GM21447 (cell line): ENCODE measurements at regions not wholly inside any gene's neighbourhood (a gene's known extent, or its start where the extent isn't known, plus 50 kb on each side); places are given as distances from the start of the nearest gene placed in this dataset.

Experiments used
- ATAC-seq: cut with Tn5 transposase; IDR thresholded peaks from one replicate; pipeline ENCODE4 v1.9.1; 2021; ENCODE audit not compliant: unreplicated experiment

- no peak for ATAC-seq
Measured at GRCh38 chr7:21024485-21024867, 237.8 kb upstream of the SP8 start.

DNA sequence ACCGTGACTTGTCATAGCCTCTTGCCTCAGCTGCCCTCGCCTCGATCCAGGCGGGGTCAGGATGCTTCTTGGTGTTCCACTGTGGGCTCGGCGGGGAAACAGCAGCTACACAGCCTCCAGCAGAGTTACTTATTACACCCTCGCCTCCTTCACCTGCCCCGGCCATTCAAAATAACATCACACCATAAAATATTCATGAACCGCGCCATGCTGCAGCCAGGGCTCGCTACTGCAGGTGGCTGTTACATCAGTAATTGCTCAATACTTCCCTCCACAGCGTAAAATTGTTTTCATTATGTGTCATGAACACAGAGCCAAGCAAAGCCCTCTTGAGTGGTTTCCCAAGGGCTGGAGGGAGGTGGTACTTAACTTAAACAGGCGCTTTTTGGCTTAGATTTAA is 241.5 kb upstream of the SP8 start:
- no peak for ATAC-seq

- ATAC-seq = no peak
Measured at GRCh38 chr7:21028599-21028998, 241.9 kb upstream of the SP8 start.

- no peak for ATAC-seq
Measured at GRCh38 chr7:21029006-21029405, 242.3 kb upstream of the SP8 start.

GRCh38 chr7:21030237-21030871 is 243.7 kb upstream of the SP8 start:
- ATAC-seq = no peak

DNA sequence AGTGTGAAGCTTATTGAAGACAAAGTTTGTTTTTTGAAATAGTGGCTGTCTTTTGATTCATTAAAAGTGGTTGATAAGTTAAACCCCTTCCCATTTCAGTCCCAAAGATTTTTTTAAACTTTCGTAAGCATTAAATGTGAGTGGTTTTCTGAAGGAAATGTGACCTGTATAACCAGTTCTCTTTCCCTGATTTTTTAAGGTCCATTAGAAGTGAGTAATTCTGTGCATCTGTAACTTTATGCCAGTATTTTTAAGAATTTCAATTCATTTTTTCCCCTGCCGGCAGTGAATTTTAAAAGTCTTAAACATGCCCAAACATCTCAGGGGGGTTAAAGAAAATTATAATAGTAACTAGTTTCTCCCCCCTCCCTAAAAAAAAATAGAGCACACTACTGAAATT is 254.6 kb upstream of the SP8 start:
- no peak for ATAC-seq

DNA sequence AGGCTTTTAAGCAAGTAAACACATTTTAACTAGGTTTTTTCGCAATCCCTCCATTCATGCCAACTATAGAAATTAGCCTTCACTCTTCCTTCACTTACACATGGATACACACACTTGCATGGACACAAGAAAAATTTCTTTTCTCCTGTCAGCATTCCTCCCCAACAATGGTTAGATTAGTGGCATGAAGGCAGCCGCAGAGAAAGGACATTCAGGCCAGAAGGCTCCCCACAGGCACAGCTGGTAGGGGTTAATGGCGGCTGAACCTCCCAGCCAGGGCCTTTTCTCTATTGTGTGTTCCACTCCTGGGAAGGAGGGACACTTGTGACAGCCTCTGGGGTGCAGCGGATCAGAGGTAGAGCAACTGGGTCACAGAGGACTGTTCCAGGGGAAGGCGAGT is 255.0 kb upstream of the SP8 start:
- no peak for ATAC-seq

DNA sequence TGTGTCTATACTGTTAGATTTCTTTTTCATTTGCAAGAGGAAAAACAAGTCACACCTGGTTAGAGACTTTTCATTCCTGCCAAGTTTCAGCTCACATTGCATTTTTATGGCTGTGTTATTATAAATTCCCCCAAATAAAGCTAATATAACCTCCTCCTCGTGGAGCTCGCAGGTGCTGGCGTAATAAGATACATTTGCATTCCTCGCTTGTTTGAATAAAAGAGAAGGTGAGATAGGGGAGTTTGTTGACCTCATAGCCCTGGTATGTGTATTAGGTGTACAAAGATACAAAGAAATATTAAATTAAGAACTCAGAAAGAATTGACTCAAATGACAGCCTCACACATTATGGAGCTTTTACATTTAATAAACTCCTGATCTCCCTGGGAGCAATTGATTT is 257.7 kb upstream of the SP8 start:
- ATAC-seq = no peak

- ATAC-seq = no peak
Measured at GRCh38 chr7:21044913-21045568, 258.4 kb upstream of the SP8 start.

DNA sequence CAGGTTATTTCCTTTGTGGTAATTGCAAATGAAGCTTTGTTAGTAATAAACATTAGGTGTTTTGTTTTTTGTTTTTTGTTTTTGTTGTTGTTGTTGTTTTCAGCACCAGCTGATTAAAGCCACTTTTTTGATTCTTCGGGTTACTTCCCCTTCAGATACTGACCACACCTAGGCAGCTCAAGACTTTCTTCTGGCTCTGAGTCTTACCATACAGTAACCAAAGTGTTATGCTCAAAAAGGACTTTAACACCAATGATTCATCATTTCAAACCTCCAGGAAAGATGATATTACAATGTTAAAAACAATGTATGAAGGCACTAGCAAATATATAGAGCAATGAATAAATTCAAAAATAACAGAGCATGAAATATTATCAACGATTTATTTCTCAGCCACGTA is 265.2 kb upstream of the SP8 start:
- ATAC-seq = no peak

DNA sequence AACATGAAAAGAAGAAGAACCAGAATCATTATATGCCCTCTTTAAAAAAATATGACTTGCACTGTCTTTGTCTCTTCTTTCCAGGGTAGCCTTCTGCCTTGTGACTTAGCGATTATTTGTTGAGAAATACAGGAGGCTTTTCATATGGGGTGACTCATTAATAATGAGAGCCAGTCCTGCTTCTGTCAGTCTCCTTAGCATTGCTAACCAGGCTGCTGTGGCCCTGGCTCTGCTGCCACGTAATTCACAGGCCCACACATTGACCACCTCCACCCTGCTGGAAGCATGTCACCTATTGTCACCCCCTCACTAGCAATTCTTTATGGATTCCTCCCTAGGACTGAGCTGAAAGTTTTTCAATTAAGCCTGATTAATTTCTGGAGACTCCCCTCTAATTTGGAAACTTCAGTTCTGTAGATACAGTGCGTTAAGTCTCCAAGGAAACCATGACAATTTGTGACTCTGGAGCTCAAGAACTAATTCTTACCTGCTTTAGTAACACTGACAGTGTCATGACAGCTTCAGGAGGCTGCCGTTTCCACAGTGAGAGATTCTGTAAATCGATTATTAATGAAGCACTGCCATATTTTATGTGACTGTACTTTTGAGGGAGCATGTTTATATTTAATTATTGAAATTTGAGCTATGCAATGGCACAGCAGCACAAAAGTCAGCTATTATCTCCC is 267.9 kb upstream of the SP8 start:
- no peak for ATAC-seq

GRCh38 chr7:21059069-21059468 is 272.4 kb upstream of the SP8 start:
- no peak for ATAC-seq

DNA sequence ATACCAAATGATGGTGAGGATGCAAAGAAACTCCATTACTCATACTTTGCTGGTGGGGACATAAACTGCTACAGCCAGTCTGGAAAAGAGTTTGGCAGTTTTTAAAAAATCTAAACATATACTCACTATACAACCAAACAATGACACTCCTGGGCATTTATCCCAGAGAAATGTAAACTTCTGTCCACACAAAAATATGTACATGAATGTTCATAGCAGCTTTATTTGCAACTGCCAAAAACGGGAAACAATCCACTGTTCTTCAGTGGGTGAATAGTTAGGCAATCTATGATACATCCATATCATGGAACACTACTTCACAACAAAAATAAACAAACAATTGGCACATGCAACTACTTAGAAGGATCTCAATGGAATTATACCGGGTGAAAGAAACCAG is 276.4 kb upstream of the SP8 start:
- ATAC-seq = no peak

DNA sequence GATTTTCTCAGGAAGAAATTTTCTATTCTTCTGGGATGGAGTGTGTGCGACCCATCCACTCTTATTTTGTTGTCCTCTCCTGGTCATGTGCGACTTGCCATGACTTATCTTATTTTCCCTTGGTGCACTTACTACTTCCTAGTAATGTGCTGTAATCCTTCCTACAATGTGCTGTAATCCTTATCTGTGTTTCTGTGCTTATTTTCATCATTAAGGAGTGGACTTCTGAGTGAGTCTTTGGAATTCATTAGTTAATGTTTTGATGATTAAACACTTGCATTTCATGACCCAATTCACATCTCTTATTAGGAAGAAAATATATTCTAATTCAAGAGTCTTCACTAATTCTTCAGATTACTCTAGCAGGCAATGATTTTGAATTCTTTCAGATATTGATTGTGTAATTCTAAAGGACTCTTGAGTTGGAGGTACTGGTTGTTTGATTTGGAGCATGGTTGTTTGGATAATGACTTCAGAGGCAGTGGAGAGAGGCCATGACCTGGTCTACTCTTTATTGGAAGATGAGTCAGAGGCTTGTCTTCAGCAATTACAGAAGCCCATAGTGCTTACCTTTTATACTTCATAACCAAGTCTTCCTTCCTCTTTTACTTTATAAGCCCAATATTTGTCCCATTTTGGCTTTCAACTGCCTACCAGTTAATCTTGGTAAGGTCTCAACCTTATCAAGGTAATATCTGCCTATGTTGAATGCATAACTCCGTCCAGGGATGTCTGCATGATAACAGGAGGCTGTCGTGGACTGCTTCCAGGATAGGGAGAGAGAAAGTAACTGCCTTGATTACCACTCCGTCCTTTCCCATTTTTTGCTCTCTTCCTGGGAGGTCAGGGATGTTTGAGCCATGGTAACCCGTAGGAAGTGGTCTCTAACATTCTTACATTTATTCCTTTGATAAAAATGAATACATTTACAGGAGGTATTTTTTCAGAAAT is 278.3 kb upstream of the SP8 start:
- ATAC-seq = no peak

- no peak for ATAC-seq
Measured at GRCh38 chr7:21066221-21066620, 279.5 kb upstream of the SP8 start.

DNA sequence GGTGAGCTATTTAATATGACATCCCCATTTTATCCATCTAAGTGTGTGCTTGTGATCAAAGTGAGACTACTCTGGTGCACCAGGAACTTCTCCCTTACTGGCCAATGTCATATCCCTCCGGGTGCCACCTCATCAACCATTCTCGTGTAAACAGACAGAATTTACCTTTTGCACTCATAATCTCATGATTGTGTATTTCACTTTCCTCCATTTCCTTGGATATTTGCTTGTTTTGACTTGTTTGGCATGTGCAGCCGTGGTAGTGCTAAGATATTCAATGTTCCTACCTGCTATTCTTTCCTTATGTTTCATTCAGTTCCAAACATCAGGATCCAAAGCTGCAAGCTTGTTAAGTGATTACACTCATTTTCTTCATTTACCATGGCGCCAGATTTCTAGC is 280.5 kb upstream of the SP8 start:
- ATAC-seq = no peak

DNA sequence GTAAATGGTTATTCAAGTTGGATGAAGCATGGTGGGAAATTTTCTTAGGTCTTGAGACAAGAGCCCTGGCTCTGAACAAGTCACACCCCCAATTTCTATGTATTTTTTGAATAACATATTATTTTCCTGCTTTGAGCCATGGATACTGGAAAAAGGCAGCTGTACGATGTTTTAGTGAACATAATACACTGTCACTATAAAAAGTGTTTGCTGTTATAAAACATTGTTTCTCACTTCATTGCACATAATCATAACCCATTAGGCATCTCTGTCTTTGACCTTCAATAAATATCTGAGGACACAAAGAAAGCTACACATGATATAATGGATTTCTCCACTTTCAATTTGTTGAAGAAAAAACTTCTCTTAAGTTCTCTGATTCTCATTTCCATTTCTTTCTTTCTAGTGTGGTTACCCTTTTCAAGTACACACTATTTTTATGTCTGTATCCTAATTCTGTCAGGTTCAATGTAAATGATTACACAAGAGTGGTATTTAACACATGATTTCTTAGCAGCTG is 283.9 kb upstream of the SP8 start:
- no peak for ATAC-seq

DNA sequence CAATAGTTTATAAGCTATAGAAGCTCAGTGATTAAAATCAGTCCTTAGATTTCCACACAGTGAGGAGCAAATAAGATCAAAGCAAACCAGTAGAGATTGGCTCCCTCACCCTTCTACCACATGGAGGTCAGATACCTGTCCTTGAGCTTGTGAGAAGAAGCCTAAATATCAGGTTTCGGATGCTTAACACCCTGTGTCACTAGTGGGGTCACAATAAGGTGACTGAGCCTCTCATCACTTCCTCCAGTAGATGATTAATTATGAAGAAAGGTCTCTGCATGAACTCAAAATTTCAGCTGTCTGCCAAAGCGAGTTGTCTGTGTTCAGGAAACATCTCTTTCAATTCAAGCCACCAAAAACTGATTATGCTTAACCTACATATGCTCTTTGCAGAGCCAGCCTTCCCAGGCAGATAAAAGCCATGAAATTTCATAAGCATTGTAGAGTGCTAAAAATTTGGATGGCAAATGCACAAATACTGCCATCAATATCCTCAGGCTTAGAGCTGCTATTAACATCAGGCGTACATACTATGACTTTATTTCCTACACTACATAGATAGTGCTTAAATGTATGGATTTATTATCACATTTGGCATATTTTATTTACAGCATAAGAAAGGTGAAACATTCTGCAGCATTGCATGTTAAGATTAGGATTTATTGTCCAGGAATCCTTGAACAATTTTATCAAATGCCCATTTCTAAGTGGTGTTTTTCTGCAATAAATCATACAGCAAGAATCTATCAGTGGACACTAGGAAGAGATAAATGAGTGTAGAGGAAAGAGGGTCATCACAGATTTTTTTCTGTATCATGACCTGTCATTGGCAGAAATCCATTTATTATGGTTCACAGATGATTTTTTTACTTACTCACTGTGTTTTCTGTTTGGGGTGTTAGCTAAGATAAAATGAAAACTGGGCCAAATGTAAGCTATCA is 285.1 kb upstream of the SP8 start:
- ATAC-seq = peak; percentile 60

GRCh38 chr7:21076054-21076453 is 289.4 kb upstream of the SP8 start:
- ATAC-seq = no peak

GRCh38 chr7:21076574-21076973 is 289.9 kb upstream of the SP8 start:
- ATAC-seq = no peak
